RWPE1 (cell line): ENCODE measurements at regions not wholly inside any gene's neighbourhood (a gene's known extent, or its start where the extent isn't known, plus 50 kb on each side); places are given as distances from the start of the nearest gene placed in this dataset.
A peak's percentile ranks its signal among the peaks of the same experiment; 100 is the strongest.

Experiments
- CTCF ChIA-PET: fragments of 350-600 bp; sonication (Branson Sonifier 250); formaldehyde crosslinking; extraction: SDS; loops from one replicate; lab custom pipeline; 2021; lab: Yijun Ruan, JAX
- POLR2A ChIA-PET: fragments of 400-600 bp; formaldehyde crosslinking; extraction: SDS; loops from one replicate; lab custom pipeline; 2020; ENCODE audit warnings: antibody characterized with exemption; ENCODE audit not compliant: low non-redundant PET; lab: Yijun Ruan, JAX
- DNase-seq: peaks from one replicate; pipeline ENCODE4 v3.0.0; 2012; ENCODE audit warnings: low spot score
- H3K27ac ChIP-seq: fragments of 450-650 bp; 2 replicates; pipeline ENCODE4 v1.5.1; 2017
- CTCF ChIP-seq: fragments of 450-650 bp; conservative IDR thresholded peaks from 2 replicates; pipeline ENCODE4 v1.5.1; 2017; ENCODE audit warnings: low read depth, mild to moderate bottlenecking

GRCh38 chr7:131249003-131249402 is 78.7 kb upstream of the MKLN1 start:
- TF ChIP-seq CTCF: no peak
- H3K27ac ChIP-seq: peak overlapping the region; percentile 52
- peak; percentile 80 for DNase-seq
- CTCF ChIA-PET: no interaction called here
- POLR2A ChIA-PET: no interaction called here

GRCh38 chr7:131249483-131249882 is 78.2 kb upstream of the MKLN1 start:
- POLR2A ChIA-PET: no interaction called here
- TF ChIP-seq CTCF: no peak
- CTCF ChIA-PET: no interaction called here
- DNase-seq: no peak
- H3K27ac ChIP-seq: peak overlapping the region; percentile 52

- ChIA-PET POLR2A (no interaction called here), CTCF (no interaction called here)
- no peak for TF ChIP-seq CTCF
- no peak overlapping the region for H3K27ac ChIP-seq
- DNase-seq: no peak
Observed at GRCh38 chr7:131250331-131250730, 77.3 kb upstream of the MKLN1 start.

- no peak overlapping the region for H3K27ac ChIP-seq
- CTCF ChIA-PET: no interaction called here
- DNase-seq: no peak
- no peak for TF ChIP-seq CTCF
- POLR2A ChIA-PET: no interaction called here
Observed at GRCh38 chr7:131251371-131251770, 76.3 kb upstream of the MKLN1 start.

- no peak for TF ChIP-seq CTCF
- ChIA-PET POLR2A (no interaction called here), CTCF (no interaction called here)
- no peak for DNase-seq
- H3K27ac ChIP-seq: no peak overlapping the region
Observed at GRCh38 chr7:131252976-131253375, 74.7 kb upstream of the MKLN1 start.

GRCh38 chr7:131254211-131254610 is 73.5 kb upstream of the MKLN1 start:
- no peak overlapping the region for H3K27ac ChIP-seq
- no peak for TF ChIP-seq CTCF
- DNase-seq: no peak
- ChIA-PET POLR2A (no interaction called here), CTCF (no interaction called here)

- no peak for TF ChIP-seq CTCF
- no peak overlapping the region for H3K27ac ChIP-seq
- CTCF ChIA-PET: interaction anchor here (0.6 kb wide), 1 partner anchor 28 kb away, joined by 4 read pairs; no protein-coding TSS in a partner anchor
- POLR2A ChIA-PET: no interaction called here
- DNase-seq: peak; percentile 10
Observed at GRCh38 chr7:131255242-131255641, 72.4 kb upstream of the MKLN1 start.
